Activated CD8-positive, alpha-beta T cell treated with anti-CD3 and anti-CD28 coated beads for 36 hours (primary cell): ENCODE measurements at regions not wholly inside any gene's neighbourhood (a gene's known extent, or its start where the extent isn't known, plus 50 kb on each side); places are given as distances from the start of the nearest gene placed in this dataset.

Experiments
- ATAC-seq: fragments of 200-7000 bp; cut with Tn5 transposase; one replicate; pipeline ENCODE4 v1.10.0; 2021; ENCODE audit warnings: mild to moderate bottlenecking, moderate library complexity
- CTCF ChIA-PET: fragments of 350-600 bp; sonication (Branson Sonifier 250); formaldehyde crosslinking; loops from one replicate; lab custom pipeline; 2021; ENCODE audit warnings: antibody characterized with exemption; lab: Charles Lee
- POLR2A ChIA-PET: fragments of 350-600 bp; sonication (Branson Sonifier 250); formaldehyde crosslinking; loops from one replicate; lab custom pipeline; 2021; ENCODE audit warnings: antibody characterized with exemption; lab: Charles Lee
- DNase-seq: peaks from one replicate; pipeline ENCODE4 v3.0.0-alpha.2; 2020
- H3K27ac Mint-ChIP-seq: one replicate; pipeline ENCODE4 v1.8.0; 2021; ENCODE audit warnings: mild to moderate bottlenecking, mixed read lengths
- H3K27me3 Mint-ChIP-seq: one replicate; pipeline ENCODE4 v1.8.0; 2021; ENCODE audit warnings: mixed read lengths
- H3K36me3 Mint-ChIP-seq: one replicate; pipeline ENCODE4 v1.8.0; 2021; ENCODE audit warnings: low read depth, mixed read lengths
- H3K4me1 Mint-ChIP-seq: one replicate; pipeline ENCODE4 v1.8.0; 2021; ENCODE audit warnings: low read depth, mixed read lengths
- H3K4me3 Mint-ChIP-seq: one replicate; pipeline ENCODE4 v1.8.0; 2021; ENCODE audit warnings: mild to moderate bottlenecking, moderate library complexity, mixed read lengths
- H3K9me3 Mint-ChIP-seq: one replicate; pipeline ENCODE4 v1.8.0; 2021; ENCODE audit warnings: mixed read lengths
- intact Hi-C: fragments of 100-400 bp; cut with micrococcal nuclease; formaldehyde crosslinking; loops from one replicate; pipeline ENCODE4 v1.10.0; 2022
- TF ChIP-seq, protein P1 (sequence below): fragments of 200-600 bp; IDR thresholded peaks from one replicate; pipeline ENCODE4 v1.8.0; 2022; ENCODE audit warnings: antibody characterized with exemption, mild to moderate bottlenecking

DNA sequence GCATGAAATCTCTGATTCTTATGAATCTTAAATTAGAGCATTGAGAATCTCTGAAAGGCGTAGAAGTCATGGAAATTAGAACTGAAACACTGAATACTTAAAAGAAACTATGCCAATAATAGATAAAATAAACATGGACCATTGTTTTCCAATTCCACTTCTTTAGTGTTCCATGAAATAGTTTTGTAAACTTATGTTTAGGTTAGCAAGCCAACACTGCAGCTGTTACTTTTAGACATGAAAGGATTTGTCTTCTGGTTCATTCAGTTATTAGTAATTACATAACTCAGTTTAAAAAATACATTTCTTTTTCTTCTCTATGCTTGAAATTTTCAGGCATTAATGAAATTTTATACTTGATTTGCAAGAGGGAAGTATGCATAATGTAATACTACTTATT is 733.4 kb upstream of the NUDT12 start:
- H3K9me3 Mint-ChIP-seq, result peaks cover 11% of the 10 kb centered on the region
- TF ChIP-seq, protein P1, sequence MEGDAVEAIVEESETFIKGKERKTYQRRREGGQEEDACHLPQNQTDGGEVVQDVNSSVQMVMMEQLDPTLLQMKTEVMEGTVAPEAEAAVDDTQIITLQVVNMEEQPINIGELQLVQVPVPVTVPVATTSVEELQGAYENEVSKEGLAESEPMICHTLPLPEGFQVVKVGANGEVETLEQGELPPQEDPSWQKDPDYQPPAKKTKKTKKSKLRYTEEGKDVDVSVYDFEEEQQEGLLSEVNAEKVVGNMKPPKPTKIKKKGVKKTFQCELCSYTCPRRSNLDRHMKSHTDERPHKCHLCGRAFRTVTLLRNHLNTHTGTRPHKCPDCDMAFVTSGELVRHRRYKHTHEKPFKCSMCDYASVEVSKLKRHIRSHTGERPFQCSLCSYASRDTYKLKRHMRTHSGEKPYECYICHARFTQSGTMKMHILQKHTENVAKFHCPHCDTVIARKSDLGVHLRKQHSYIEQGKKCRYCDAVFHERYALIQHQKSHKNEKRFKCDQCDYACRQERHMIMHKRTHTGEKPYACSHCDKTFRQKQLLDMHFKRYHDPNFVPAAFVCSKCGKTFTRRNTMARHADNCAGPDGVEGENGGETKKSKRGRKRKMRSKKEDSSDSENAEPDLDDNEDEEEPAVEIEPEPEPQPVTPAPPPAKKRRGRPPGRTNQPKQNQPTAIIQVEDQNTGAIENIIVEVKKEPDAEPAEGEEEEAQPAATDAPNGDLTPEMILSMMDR, result no peak
- H3K36me3 Mint-ChIP-seq, result no peaks in the 10 kb centered on the region
- no peaks in the 10 kb centered on the region for H3K27me3 Mint-ChIP-seq
- H3K27ac Mint-ChIP-seq, result no peak overlapping the region
- ATAC-seq, result no peak
- H3K4me1 Mint-ChIP-seq, result no peaks in the 10 kb centered on the region
- H3K4me3 Mint-ChIP-seq, result no peak overlapping the region
- intact Hi-C loops, result no loop called here
- CTCF ChIA-PET, result no interaction called here
- no peak for DNase-seq
- POLR2A ChIA-PET, result no interaction called here

DNA sequence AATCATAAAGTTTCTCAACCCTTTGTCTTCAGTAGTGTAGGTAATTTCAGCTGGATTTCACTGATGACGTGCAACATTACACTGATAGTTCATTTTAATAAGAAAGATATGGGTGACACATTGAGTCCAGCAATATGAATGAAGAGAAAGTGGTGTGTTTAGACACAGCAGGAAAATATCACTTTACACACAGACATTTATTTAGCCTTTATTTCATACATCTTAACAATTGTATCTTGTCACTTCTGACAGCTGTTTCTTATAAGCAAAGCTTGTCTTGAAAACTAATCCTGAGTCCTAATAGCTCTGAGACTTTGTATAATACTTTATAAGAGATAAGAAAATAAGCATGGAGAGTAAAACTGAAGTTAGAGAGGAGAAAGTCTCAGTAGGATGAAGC is 720.5 kb upstream of the NUDT12 start:
- intact Hi-C loops, result no loop called here
- ChIA-PET CTCF (no interaction called here), POLR2A (no interaction called here)
- ATAC-seq, result no peak
- H3K4me3 Mint-ChIP-seq, result no peak overlapping the region
- TF ChIP-seq, protein P1, result no peak
- no peaks in the 10 kb centered on the region for H3K27me3 Mint-ChIP-seq
- H3K27ac Mint-ChIP-seq, result no peak overlapping the region
- H3K36me3 Mint-ChIP-seq, result no peaks in the 10 kb centered on the region
- H3K9me3 Mint-ChIP-seq, result peaks cover 11% of the 10 kb centered on the region
- DNase-seq, result no peak
- H3K4me1 Mint-ChIP-seq, result no peaks in the 10 kb centered on the region

DNA sequence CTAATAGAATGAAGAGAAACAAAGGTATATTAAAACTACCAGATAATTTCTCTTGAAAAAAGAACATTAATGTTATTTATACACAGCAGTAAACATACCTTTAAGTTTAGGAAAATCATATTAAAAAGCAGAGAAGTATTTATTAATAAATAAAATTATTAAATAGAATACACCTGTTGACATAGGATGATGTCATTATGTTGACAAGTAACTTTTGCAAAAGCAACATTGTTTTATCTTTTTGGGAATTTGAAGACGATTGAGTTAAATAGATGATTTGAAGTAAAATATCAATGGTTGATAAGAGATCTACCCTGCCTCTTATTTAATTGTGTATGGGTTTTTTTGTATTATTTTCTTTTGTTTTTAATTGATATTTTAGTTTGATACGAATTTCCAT is 711.1 kb upstream of the NUDT12 start:
- H3K4me1 Mint-ChIP-seq, result no peaks in the 10 kb centered on the region
- H3K36me3 Mint-ChIP-seq, result no peaks in the 10 kb centered on the region
- H3K27ac Mint-ChIP-seq, result no peak overlapping the region
- CTCF ChIA-PET, result no interaction called here
- H3K4me3 Mint-ChIP-seq, result no peak overlapping the region
- H3K9me3 Mint-ChIP-seq, result peaks cover 7% of the 10 kb centered on the region
- no peak for DNase-seq
- no peaks in the 10 kb centered on the region for H3K27me3 Mint-ChIP-seq
- TF ChIP-seq, protein P1, result no peak
- ATAC-seq, result no peak
- intact Hi-C loops, result no loop called here
- POLR2A ChIA-PET, result no interaction called here

DNA sequence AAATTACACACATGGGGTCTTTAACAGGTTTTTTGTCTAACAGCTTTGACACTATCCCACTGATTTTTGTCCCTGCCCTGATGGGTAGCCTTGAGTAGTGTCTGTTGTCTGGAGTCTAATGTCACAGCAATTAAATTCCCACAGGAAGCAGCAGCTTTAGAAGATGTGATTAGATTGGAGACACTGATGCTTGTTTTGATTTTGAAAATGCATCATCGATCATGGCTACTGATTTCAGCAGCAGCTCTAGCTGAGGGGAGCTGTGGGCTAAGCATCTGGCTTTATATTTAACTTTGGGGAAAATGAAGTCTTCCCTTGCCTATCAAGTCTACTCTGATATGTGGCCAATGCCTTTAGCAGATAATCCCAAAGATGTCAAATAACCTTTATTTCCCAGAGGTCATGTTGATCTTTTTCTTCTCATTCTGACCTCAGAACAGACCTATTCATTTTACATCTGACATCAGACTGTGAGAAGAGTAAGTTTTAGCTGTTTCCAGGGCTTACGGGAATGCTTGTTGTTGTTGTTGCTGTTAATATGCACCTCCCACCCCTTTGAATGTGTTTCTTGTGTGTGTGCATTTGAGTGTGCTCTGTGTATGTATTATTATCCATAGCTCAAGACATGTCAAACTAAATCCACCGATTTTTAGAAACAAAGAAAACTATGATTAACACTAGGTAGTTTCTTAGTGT is 704.9 kb upstream of the NUDT12 start:
- Mint-ChIP-seq H3K4me3 (no peak overlapping the region), H3K36me3 (no peaks in the 10 kb centered on the region), H3K27ac (no peak overlapping the region), H3K27me3 (no peaks in the 10 kb centered on the region), H3K4me1 (no peaks in the 10 kb centered on the region), H3K9me3 (peaks cover 11% of the 10 kb centered on the region)
- DNase-seq (no peak), ATAC-seq (no peak)
- intact Hi-C loops, result no loop called here
- ChIA-PET POLR2A (no interaction called here), CTCF (no interaction called here)
- TF ChIP-seq, protein P1, result no peak

DNA sequence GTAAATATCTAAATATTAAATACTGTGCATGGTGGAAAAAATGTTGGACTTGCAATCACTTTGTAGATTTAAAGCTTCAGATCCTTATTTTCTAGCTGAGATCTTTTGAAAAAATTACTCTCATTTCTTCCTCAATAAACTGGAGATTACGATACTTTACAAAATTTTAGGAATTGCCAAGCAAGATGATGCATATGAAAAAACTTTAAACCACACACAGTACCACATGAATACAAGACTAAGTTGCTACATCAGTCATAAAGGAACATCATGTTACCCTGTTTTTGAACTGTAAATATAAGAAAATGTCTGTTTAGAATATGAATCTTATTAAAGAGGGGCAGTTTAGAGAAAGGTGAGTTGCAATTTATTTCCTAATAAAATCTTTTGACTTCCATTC is 703.6 kb upstream of the NUDT12 start:
- Mint-ChIP-seq H3K4me1 (no peaks in the 10 kb centered on the region), H3K27ac (no peak overlapping the region), H3K9me3 (peaks cover 11% of the 10 kb centered on the region), H3K27me3 (no peaks in the 10 kb centered on the region), H3K36me3 (no peaks in the 10 kb centered on the region), H3K4me3 (no peak overlapping the region)
- intact Hi-C loops, result no loop called here
- no peak for DNase-seq
- ChIA-PET CTCF (no interaction called here), POLR2A (no interaction called here)
- ATAC-seq, result no peak
- TF ChIP-seq, protein P1, result no peak
